WTC11 (cell line): ENCODE measurements at regions not wholly inside any gene's neighbourhood (a gene's known extent, or its start where the extent isn't known, plus 50 kb on each side); places are given as distances from the start of the nearest gene placed in this dataset.

Source experiments
- ATAC-seq: fragments of 200-7000 bp; cut with Tn5 transposase; 2 replicates; pipeline ENCODE4 v1.10.0; 2021; ENCODE audit warnings: mild to moderate bottlenecking, moderate library complexity
- CTCF ChIA-PET: fragments of 300-600 bp; sonication (Branson Sonifier 250); formaldehyde crosslinking; loops from one replicate; lab custom pipeline; 2021; ENCODE audit warnings: antibody characterized with exemption; lab: Charles Lee
- POLR2A ChIA-PET: fragments of 350-600 bp; sonication (Branson Sonifier 250); formaldehyde crosslinking; loops from one replicate; lab custom pipeline; 2021; ENCODE audit warnings: antibody characterized with exemption; lab: Charles Lee
- DNase-seq: peaks from one replicate; pipeline ENCODE4 v3.0.0; 2021; ENCODE audit warnings: low spot score
- H3K27ac Mint-ChIP-seq: 2 replicates; pipeline ENCODE4 v1.8.0; 2021; ENCODE audit warnings: mixed read lengths
- H3K27me3 Mint-ChIP-seq: 2 replicates; pipeline ENCODE4 v1.8.0; 2021; ENCODE audit warnings: low read depth, mild to moderate bottlenecking, moderate library complexity, mixed read lengths
- H3K36me3 Mint-ChIP-seq: 2 replicates; pipeline ENCODE4 v1.8.0; 2021; ENCODE audit warnings: mixed read lengths
- H3K4me1 Mint-ChIP-seq: 2 replicates; pipeline ENCODE4 v1.8.0; 2022; ENCODE audit warnings: mixed read lengths
- H3K4me3 Mint-ChIP-seq: 2 replicates; pipeline ENCODE4 v1.8.0; 2021; ENCODE audit warnings: mild to moderate bottlenecking, moderate library complexity, mixed read lengths
- H3K9me3 Mint-ChIP-seq: 2 replicates; pipeline ENCODE4 v1.8.0; 2021; ENCODE audit warnings: mixed read lengths
- ARID4B ChIP-seq: sonication (generic); formaldehyde crosslinking; IDR thresholded peaks from 2 replicates; pipeline ENCODE4 v1.8.0; 2023; ENCODE audit warnings: missing genetic modification reagents, mild to moderate bottlenecking, borderline replicate concordance
- CBFB ChIP-seq: sonication (generic); formaldehyde crosslinking; IDR thresholded peaks from 2 replicates; pipeline ENCODE4 v1.8.1; 2022; ENCODE audit warnings: mild to moderate bottlenecking, low read depth, missing genetic modification reagents
- CTCF ChIP-seq: fragments of 200-600 bp; IDR thresholded peaks from 2 replicates; pipeline ENCODE4 v1.8.0; 2022; ENCODE audit warnings: antibody characterized with exemption
- E2F1 ChIP-seq: sonication (generic); formaldehyde crosslinking; IDR thresholded peaks from 2 replicates; pipeline ENCODE4 v1.8.0; 2022; ENCODE audit warnings: mild to moderate bottlenecking, missing genetic modification reagents
- E2F4 ChIP-seq: sonication (generic); formaldehyde crosslinking; IDR thresholded peaks from 2 replicates; pipeline ENCODE4 v1.8.1; 2022; ENCODE audit warnings: low read depth, mild to moderate bottlenecking, moderate library complexity, missing genetic modification reagents, borderline replicate concordance
- ELF4 ChIP-seq: sonication (generic); formaldehyde crosslinking; IDR thresholded peaks from 2 replicates; pipeline ENCODE4 v1.8.1; 2022; ENCODE audit warnings: low read depth, mild to moderate bottlenecking, moderate library complexity, missing genetic modification reagents
- JUN ChIP-seq: sonication (generic); formaldehyde crosslinking; IDR thresholded peaks from 2 replicates; pipeline ENCODE4 v1.8.0; 2023; ENCODE audit warnings: mild to moderate bottlenecking, missing genetic modification reagents
- NFE2L1 ChIP-seq: sonication (generic); formaldehyde crosslinking; IDR thresholded peaks from 2 replicates; pipeline ENCODE4 v1.8.1; 2023; ENCODE audit warnings: missing genetic modification reagents
- NR2C2 ChIP-seq: sonication (generic); formaldehyde crosslinking; IDR thresholded peaks from 2 replicates; pipeline ENCODE4 v1.8.0; 2022; ENCODE audit warnings: mild to moderate bottlenecking, missing genetic modification reagents
- NR3C1 ChIP-seq: sonication (generic); formaldehyde crosslinking; conservative IDR thresholded peaks from 2 replicates; pipeline ENCODE4 v1.8.1; 2023; ENCODE audit warnings: low read depth, mild to moderate bottlenecking, missing genetic modification reagents
- PRRX2 ChIP-seq: fragments of 250-450 bp; sonication (Bioruptor Pico); IDR thresholded peaks from 2 replicates; pipeline ENCODE4 v1.8.0; 2021; ENCODE audit warnings: mild to moderate bottlenecking
- SOX15 ChIP-seq: fragments of 250-450 bp; sonication (Bioruptor Pico); IDR thresholded peaks from 2 replicates; pipeline ENCODE4 v1.9.0; 2021; ENCODE audit warnings: mild to moderate bottlenecking
- TCF7 ChIP-seq: sonication (generic); formaldehyde crosslinking; IDR thresholded peaks from 2 replicates; pipeline ENCODE4 v1.8.0; 2022; ENCODE audit warnings: mild to moderate bottlenecking, low read depth, missing genetic modification reagents, moderate library complexity
- ZNF416 ChIP-seq: fragments of 250-450 bp; sonication (Bioruptor Pico); IDR thresholded peaks from 2 replicates; pipeline ENCODE4 v1.9.0; 2021; ENCODE audit warnings: mild to moderate bottlenecking, inconsistent platforms
- ZNF423 ChIP-seq: fragments of 250-450 bp; sonication (Bioruptor Pico); IDR thresholded peaks from 2 replicates; pipeline ENCODE4 v2.1.2; 2022; ENCODE audit warnings: mild to moderate bottlenecking, moderate library complexity
- TF ChIP-seq, protein P1 (sequence below): sonication (generic); formaldehyde crosslinking; conservative IDR thresholded peaks from 2 replicates; pipeline ENCODE4 v1.8.1; 2022; ENCODE audit warnings: mild to moderate bottlenecking, missing genetic modification reagents
- TF ChIP-seq, protein P2 (sequence below): sonication (generic); formaldehyde crosslinking; IDR thresholded peaks from 2 replicates; pipeline ENCODE4 v1.8.1; 2022; ENCODE audit warnings: low read depth, missing genetic modification reagents, borderline replicate concordance
- TF ChIP-seq, protein P3 (sequence below): sonication (generic); formaldehyde crosslinking; IDR thresholded peaks from 2 replicates; pipeline ENCODE4 v1.8.1; 2022; ENCODE audit warnings: mild to moderate bottlenecking, moderate library complexity, missing genetic modification reagents
- TF ChIP-seq, protein P4 (sequence below): fragments of 250-450 bp; sonication (Bioruptor Pico); IDR thresholded peaks from 2 replicates; pipeline ENCODE4 v1.9.0; 2021; ENCODE audit warnings: mild to moderate bottlenecking, borderline replicate concordance
- TF ChIP-seq, protein P5 (sequence below): sonication (generic); formaldehyde crosslinking; IDR thresholded peaks from 2 replicates; pipeline ENCODE4 v1.8.0; 2023; ENCODE audit warnings: missing genetic modification reagents

DNA sequence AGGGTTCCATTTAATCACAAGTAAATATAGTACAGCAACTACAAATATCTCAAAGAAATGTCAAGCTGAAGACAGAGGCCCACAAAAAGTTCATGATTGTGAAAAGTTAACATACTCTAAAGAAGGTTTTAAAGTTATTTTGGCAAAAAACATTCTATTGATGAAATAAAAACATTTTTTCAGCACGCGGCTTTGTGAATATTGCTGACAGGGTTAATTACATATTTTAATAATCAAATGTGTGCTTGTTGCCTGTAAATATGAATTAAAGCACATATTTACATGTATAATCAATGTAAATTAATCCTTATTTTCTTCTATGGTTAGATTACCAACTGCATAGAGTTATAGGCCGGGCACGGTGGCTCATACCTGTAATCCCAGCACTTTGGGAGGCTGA, 328.1 kb downstream of the MZT1 start:
- POLR2A ChIA-PET, result no interaction called here
- ATAC-seq, result no peak
- no peak for TF ChIP-seq PRRX2 (CRISPR knock-in tag)
- no peak for TF ChIP-seq CTCF
- TF ChIP-seq E2F4 (CRISPR knock-in tag), result no peak
- TF ChIP-seq ARID4B, result no peak
- Mint-ChIP-seq H3K27me3 (no peaks in the 10 kb centered on the region), H3K36me3 (no peaks in the 10 kb centered on the region), H3K9me3 (no peaks in the 10 kb centered on the region), H3K4me1 (peaks cover 18% of the 10 kb centered on the region), H3K27ac (no peak overlapping the region), H3K4me3 (no peak overlapping the region)
- DNase-seq, result no peak
- CTCF ChIA-PET, result no interaction called here

- DNase-seq (no peak), ATAC-seq (no peak)
- Mint-ChIP-seq H3K27ac (no peak overlapping the region; the same call in 1 of the 2 replicates), H3K36me3 (no peaks in the 10 kb centered on the region), H3K4me1 (peaks cover 18% of the 10 kb centered on the region), H3K27me3 (no peaks in the 10 kb centered on the region), H3K4me3 (no peak overlapping the region), H3K9me3 (no peaks in the 10 kb centered on the region)
- POLR2A ChIA-PET, result no interaction called here
- CTCF ChIA-PET, result no interaction called here
- TF ChIP-seq, protein P1, sequence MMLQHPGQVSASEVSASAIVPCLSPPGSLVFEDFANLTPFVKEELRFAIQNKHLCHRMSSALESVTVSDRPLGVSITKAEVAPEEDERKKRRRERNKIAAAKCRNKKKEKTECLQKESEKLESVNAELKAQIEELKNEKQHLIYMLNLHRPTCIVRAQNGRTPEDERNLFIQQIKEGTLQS, result no peak
- no peak for TF ChIP-seq E2F1
- TF ChIP-seq, protein P2, sequence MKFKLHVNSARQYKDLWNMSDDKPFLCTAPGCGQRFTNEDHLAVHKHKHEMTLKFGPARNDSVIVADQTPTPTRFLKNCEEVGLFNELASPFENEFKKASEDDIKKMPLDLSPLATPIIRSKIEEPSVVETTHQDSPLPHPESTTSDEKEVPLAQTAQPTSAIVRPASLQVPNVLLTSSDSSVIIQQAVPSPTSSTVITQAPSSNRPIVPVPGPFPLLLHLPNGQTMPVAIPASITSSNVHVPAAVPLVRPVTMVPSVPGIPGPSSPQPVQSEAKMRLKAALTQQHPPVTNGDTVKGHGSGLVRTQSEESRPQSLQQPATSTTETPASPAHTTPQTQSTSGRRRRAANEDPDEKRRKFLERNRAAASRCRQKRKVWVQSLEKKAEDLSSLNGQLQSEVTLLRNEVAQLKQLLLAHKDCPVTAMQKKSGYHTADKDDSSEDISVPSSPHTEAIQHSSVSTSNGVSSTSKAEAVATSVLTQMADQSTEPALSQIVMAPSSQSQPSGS (CRISPR knock-in tag), result no peak
- TF ChIP-seq NR2C2 (CRISPR knock-in tag), result no peak
- TF ChIP-seq ZNF416, result no peak
- no peak for TF ChIP-seq NR3C1
- TF ChIP-seq, protein P3, sequence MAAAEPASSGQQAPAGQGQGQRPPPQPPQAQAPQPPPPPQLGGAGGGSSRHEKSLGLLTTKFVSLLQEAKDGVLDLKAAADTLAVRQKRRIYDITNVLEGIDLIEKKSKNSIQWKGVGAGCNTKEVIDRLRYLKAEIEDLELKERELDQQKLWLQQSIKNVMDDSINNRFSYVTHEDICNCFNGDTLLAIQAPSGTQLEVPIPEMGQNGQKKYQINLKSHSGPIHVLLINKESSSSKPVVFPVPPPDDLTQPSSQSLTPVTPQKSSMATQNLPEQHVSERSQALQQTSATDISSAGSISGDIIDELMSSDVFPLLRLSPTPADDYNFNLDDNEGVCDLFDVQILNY (CRISPR knock-in tag), result no peak
- no peak for TF ChIP-seq ELF4 (CRISPR knock-in tag)
- no peak for TF ChIP-seq CBFB
- no peak for TF ChIP-seq NFE2L1 (CRISPR knock-in tag)
- no peak for TF ChIP-seq JUN
- TF ChIP-seq, protein P4, sequence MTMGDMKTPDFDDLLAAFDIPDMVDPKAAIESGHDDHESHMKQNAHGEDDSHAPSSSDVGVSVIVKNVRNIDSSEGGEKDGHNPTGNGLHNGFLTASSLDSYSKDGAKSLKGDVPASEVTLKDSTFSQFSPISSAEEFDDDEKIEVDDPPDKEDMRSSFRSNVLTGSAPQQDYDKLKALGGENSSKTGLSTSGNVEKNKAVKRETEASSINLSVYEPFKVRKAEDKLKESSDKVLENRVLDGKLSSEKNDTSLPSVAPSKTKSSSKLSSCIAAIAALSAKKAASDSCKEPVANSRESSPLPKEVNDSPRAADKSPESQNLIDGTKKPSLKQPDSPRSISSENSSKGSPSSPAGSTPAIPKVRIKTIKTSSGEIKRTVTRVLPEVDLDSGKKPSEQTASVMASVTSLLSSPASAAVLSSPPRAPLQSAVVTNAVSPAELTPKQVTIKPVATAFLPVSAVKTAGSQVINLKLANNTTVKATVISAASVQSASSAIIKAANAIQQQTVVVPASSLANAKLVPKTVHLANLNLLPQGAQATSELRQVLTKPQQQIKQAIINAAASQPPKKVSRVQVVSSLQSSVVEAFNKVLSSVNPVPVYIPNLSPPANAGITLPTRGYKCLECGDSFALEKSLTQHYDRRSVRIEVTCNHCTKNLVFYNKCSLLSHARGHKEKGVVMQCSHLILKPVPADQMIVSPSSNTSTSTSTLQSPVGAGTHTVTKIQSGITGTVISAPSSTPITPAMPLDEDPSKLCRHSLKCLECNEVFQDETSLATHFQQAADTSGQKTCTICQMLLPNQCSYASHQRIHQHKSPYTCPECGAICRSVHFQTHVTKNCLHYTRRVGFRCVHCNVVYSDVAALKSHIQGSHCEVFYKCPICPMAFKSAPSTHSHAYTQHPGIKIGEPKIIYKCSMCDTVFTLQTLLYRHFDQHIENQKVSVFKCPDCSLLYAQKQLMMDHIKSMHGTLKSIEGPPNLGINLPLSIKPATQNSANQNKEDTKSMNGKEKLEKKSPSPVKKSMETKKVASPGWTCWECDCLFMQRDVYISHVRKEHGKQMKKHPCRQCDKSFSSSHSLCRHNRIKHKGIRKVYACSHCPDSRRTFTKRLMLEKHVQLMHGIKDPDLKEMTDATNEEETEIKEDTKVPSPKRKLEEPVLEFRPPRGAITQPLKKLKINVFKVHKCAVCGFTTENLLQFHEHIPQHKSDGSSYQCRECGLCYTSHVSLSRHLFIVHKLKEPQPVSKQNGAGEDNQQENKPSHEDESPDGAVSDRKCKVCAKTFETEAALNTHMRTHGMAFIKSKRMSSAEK (CRISPR knock-in tag), result no peak
- TF ChIP-seq TCF7, result no peak
- no peak for TF ChIP-seq ZNF423 (CRISPR knock-in tag)
- TF ChIP-seq, protein P5, sequence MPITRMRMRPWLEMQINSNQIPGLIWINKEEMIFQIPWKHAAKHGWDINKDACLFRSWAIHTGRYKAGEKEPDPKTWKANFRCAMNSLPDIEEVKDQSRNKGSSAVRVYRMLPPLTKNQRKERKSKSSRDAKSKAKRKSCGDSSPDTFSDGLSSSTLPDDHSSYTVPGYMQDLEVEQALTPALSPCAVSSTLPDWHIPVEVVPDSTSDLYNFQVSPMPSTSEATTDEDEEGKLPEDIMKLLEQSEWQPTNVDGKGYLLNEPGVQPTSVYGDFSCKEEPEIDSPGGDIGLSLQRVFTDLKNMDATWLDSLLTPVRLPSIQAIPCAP, result no peak
- no peak for TF ChIP-seq SOX15 (CRISPR knock-in tag)
Measured at GRCh38 chr13:72397265-72397664, 330.2 kb downstream of the MZT1 start.
